HG03045 (cell line): ENCODE measurements at regions not wholly inside any gene's neighbourhood (a gene's known extent, or its start where the extent isn't known, plus 50 kb on each side); places are given as distances from the start of the nearest gene placed in this dataset.

Experiments
- ATAC-seq: cut with Tn5 transposase; IDR thresholded peaks from one replicate; pipeline ENCODE4 v1.9.1; 2021; ENCODE audit warnings: mild to moderate bottlenecking, moderate library complexity; ENCODE audit not compliant: unreplicated experiment

- no peak for ATAC-seq
Observed at GRCh38 chr10:78932861-78933260, 135.9 kb upstream of the ZMIZ1 start.

GRCh38 chr10:78933828-78934531 lies 134.8 kb upstream of the ZMIZ1 start:
- no peak for ATAC-seq

- no peak for ATAC-seq
Observed at GRCh38 chr10:78934532-78934898, 134.3 kb upstream of the ZMIZ1 start.

GRCh38 chr10:78934994-78935602 lies 133.7 kb upstream of the ZMIZ1 start:
- no peak for ATAC-seq

GRCh38 chr10:78935697-78936407 lies 132.9 kb upstream of the ZMIZ1 start:
- ATAC-seq, result no peak

- no peak for ATAC-seq
Observed at GRCh38 chr10:78936412-78937342, 132.1 kb upstream of the ZMIZ1 start.

GRCh38 chr10:78937393-78937792 lies 131.4 kb upstream of the ZMIZ1 start:
- ATAC-seq, result no peak

GRCh38 chr10:78937800-78938694 lies 130.7 kb upstream of the ZMIZ1 start:
- no peak for ATAC-seq

- no peak for ATAC-seq
Observed at GRCh38 chr10:78938695-78939672, 129.8 kb upstream of the ZMIZ1 start.

GRCh38 chr10:78942091-78942501 lies 126.7 kb upstream of the ZMIZ1 start:
- ATAC-seq, result no peak

- ATAC-seq, result no peak
Observed at GRCh38 chr10:78944723-78945312, 123.9 kb upstream of the ZMIZ1 start.

GRCh38 chr10:78945838-78946237 lies 122.9 kb upstream of the ZMIZ1 start:
- ATAC-seq, result no peak

- ATAC-seq, result no peak
Observed at GRCh38 chr10:78947226-78947625, 121.5 kb upstream of the ZMIZ1 start.

- ATAC-seq, result no peak
Observed at GRCh38 chr10:78947733-78948132, 121.0 kb upstream of the ZMIZ1 start.

GRCh38 chr10:78948621-78949030 lies 120.1 kb upstream of the ZMIZ1 start:
- ATAC-seq, result no peak

GRCh38 chr10:78950656-78951587 lies 117.8 kb upstream of the ZMIZ1 start:
- ATAC-seq, result no peak

GRCh38 chr10:78952030-78952429 lies 116.7 kb upstream of the ZMIZ1 start:
- no peak for ATAC-seq
